Stimulated activated CD8-positive, alpha-beta memory T cell treated with anti-CD3 and anti-CD28 coated beads, Interleukin-7, amount 100 ng/mL, for 4 hours (primary cell): ENCODE measurements at regions not wholly inside any gene's neighbourhood (a gene's known extent, or its start where the extent isn't known, plus 50 kb on each side); places are given as distances from the start of the nearest gene placed in this dataset.

Source experiments
- DNase-seq, 2 donors: peaks; one replicate each; pipeline ENCODE4 v3.0.0-alpha.2; 2020; ENCODE audit warnings: low read depth in 2 of 2

DNA sequence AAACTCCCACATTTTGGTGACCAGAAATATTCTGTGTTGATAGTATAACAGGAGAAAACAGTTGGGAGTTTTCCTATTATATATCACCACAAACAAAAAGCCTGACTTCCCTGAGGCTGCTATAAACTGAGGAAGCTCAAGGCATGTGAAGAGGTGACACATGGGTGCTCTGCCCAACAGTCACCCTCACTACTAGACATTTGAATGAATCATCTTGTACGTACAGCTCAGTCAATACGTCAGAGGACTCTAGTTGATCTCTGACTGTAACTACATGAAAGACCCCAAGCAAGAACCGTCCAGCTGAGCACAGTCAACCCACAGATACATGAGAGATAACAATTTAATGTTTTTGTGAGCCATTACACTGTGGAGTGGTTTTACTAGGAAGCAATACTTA is 338.3 kb upstream of the ATP11B start:
- no peak for DNase-seq

GRCh38 chr3:182460303-182460702 is 333.0 kb upstream of the ATP11B start:
- DNase-seq = no peak

DNA sequence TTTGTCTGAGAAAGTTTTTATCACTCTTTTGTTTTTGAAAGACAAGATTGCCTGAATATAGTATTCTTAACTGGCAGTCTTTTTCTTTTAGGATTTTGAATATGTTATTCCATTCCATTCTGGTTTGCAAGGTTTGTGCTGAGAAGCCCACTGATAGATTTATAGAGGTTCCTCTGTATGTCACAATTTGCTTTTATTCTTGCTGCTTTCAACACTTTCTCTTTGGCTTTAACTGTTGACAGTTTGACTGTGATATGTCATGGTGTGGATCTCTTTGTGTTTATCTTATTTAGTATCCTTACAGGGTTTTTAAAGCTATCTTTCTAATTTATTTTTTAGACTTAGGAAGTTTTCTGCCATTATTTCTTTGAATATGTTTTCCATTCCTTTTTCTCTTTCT is 331.2 kb upstream of the ATP11B start:
- DNase-seq = no peak

- no peak for DNase-seq
These were observed 328.7 kb upstream of the ATP11B start for GRCh38 chr3:182464513-182465145.

DNA sequence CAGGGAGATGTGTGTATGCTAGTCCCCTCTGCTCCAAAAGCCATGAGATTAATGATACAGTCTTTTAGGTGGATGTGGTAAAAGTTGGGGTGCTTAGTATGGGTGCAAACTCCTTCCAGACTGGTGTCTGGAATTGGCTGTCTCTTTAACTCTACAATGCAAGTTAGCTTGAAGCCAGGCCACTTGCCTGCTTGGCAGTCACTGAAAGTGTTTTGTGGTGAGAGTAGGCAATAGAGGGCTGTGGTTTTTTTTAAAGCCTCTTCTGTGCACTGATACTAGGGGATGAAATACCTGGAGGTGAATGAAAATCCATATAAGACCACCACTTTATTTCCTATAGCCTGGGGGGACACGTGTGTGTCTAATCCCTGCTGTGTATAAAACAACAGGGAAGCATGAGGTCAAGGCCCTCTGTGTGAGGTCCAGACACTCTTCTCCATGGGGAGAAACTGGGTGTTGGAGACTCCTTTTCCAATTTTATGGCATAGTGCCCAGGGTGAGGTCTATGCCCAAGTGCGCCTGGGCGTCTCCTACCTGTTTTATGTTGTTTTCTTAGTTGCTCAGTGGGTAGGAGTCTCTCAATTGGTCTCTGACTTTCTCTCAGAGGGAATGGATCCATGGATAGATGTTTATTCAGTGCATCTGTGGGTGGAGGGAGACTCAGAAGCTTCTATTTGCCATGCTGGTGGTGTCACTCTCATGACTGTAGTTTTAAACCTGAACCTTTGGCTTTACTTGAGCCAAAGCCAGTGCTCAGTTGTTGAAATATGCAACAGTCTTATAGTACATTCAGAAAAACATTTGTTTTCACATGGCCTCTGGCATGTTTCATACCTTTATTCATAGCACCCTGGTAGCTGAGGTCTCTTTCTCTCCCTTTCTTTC is 327.8 kb upstream of the ATP11B start:
- DNase-seq = no peak

GRCh38 chr3:182469086-182469485 is 324.2 kb upstream of the ATP11B start:
- DNase-seq = no peak

GRCh38 chr3:182470187-182470586 is 323.1 kb upstream of the ATP11B start:
- DNase-seq = no peak

GRCh38 chr3:182473191-182473710 is 320.1 kb upstream of the ATP11B start:
- DNase-seq = no peak

GRCh38 chr3:182478369-182478768 is 314.9 kb upstream of the ATP11B start:
- DNase-seq = no peak

- DNase-seq = no peak
These were observed 313.6 kb upstream of the ATP11B start for GRCh38 chr3:182479419-182480336.

DNA sequence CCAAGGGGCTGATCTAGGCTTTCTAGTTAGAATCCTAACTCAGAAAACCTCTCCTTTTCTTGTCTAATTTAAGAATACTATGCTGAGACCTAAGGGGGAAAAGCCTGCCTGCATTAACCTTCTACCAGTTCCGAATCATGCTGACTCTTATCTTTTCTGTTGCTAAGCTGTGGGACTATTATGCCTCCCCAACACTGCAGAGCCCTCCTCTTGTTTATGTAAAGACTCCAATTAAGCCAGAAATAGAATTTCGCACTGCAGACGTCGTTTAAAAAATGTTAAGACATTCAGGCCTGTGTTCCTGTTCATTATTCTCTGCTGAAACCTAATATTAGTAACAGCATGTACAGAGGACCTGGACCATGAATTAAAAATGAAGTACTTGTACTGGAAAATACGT is 310.6 kb upstream of the ATP11B start:
- no peak for DNase-seq

DNA sequence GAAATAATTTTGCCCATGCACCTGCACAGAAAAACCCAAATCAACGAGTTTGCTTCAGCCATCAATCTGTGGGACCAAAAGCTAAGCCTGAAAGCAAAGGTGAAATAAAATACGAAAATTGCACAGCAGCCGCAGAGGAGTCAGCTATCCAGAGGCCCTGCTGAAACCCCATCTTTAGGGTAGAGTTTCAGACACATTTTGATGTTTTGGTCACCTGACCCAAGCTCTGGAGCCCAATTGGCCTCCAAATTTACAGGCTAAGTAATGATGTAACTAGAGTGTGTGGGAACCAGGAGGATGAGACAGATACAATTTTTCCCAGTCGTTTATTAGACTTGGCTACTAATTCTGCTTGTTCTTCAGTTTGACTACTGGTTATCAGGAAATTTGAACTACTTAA is 308.6 kb upstream of the ATP11B start:
- no peak for DNase-seq

GRCh38 chr3:182485301-182485700 is 308.0 kb upstream of the ATP11B start:
- DNase-seq = no peak

GRCh38 chr3:182486463-182486862 is 306.8 kb upstream of the ATP11B start:
- no peak for DNase-seq

GRCh38 chr3:182487143-182487542 is 306.2 kb upstream of the ATP11B start:
- DNase-seq = no peak

DNA sequence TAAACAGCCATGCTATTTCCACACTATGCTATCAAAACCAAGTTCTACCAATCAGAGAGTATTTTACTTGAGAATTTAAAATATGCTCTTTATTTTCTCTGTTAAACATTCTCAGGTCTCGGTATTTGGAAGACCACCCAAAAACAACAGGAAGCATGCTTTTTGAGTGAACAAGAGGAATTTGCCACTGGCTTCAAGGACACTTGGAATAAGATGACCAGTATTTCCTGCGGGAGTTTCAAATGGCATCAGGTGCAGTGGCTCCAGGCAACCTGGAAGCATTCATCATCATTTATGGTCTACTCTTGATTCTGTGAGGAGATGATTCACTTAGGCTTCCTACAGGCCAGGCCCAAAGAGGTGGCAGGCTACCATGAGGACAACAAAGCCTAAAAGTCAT is 305.7 kb upstream of the ATP11B start:
- DNase-seq = no peak

- no peak for DNase-seq
These were observed 302.5 kb upstream of the ATP11B start for GRCh38 chr3:182490596-182491491.

DNA sequence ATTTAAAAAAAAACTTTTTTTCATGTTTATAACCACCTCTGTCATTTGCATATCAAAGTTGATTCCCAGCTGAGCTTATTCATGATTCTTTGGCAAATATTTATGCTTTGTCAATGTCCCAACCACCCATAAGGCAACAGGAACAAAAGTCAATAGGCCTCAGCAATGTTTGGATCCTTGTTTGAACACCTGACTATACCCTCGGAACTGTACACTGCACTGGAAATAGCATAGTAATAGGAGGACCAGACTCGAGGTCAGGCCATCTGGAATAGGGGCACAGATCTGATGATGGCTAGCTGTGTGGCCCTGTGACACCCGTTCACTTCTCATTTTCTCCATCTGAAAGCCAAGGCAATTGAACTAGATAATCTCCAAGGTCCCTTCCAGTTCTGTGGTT is 301.7 kb upstream of the ATP11B start:
- no peak for DNase-seq

DNA sequence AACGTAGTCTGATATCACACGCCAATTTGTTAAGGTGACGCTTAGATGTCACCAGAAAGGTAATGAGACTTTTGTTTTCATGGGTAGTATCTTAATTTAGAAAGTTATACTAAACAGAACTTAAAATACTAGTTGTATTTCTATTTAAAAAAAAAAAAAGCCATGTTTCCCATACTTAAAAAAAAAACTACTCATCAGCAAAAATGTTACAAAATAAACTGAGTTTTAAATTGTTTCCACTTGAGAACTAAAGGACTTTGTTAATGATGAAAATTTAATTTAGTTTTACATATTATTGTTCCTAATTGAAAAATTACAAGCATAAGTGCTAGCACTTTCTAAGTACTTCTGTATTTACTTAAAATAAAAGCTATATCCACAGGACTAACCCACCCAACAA is 300.8 kb upstream of the ATP11B start:
- no peak for DNase-seq

DNA sequence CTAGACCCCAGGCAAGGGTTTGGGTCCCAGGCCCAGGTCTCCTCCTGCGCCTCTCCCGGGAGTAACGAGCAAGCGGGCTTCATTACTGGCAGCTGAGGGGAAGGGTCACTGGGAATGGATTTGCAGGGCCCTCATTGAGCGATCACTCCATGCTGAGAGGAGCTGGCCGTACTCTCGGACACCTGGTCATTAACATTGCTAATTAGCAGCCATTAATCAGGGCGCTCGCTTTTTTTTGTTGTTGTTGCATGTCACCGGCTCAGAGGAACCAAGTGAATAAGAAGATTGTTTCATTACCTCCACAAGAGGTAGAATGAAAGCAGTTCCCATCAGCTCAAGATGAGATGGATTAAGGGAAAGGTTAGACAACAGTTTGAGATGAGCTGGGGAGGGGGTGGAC is 293.0 kb upstream of the ATP11B start:
- no peak for DNase-seq

- DNase-seq = no peak
These were observed 291.4 kb upstream of the ATP11B start for GRCh38 chr3:182501856-182502255.
